RWPE1 (cell line): ENCODE measurements at regions not wholly inside any gene's neighbourhood (a gene's known extent, or its start where the extent isn't known, plus 50 kb on each side); places are given as distances from the start of the nearest gene placed in this dataset.

Source experiments
- CTCF ChIA-PET: fragments of 350-600 bp; sonication (Branson Sonifier 250); formaldehyde crosslinking; extraction: SDS; loops from one replicate; lab custom pipeline; 2021; lab: Yijun Ruan, JAX
- POLR2A ChIA-PET: fragments of 400-600 bp; formaldehyde crosslinking; extraction: SDS; loops from one replicate; lab custom pipeline; 2020; ENCODE audit warnings: antibody characterized with exemption; ENCODE audit not compliant: low non-redundant PET; lab: Yijun Ruan, JAX
- DNase-seq: peaks from one replicate; pipeline ENCODE4 v3.0.0; 2012; ENCODE audit warnings: low spot score
- H3K27ac ChIP-seq: fragments of 450-650 bp; 2 replicates; pipeline ENCODE4 v1.5.1; 2017
- CTCF ChIP-seq: fragments of 450-650 bp; conservative IDR thresholded peaks from 2 replicates; pipeline ENCODE4 v1.5.1; 2017; ENCODE audit warnings: low read depth, mild to moderate bottlenecking

- DNase-seq: no peak
- ChIA-PET POLR2A (no interaction called here), CTCF (no interaction called here)
- H3K27ac ChIP-seq: no peak overlapping the region
- TF ChIP-seq CTCF: no peak
Observed at GRCh38 chr6:8506126-8506525, 70.8 kb upstream of the SLC35B3 start.

DNA sequence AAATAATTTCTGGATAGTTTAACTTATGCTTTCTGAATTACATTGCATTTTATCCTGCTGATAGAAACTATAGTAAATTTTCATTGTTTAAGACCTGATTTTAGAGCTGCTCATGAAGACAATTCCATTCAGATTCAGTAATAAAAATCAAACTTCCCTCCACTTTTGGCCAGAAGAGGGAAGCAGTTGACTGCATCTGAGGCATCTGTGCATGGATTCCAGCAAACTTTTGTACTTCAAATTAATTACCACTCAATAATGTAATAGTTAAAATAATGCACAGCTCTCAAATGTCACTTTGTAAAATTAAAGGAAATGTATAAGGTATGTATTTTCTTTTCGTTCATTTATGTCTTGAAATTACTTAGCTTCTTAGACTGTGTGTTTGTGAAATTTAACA, 64.2 kb upstream of the SLC35B3 start:
- CTCF ChIA-PET: interaction anchor here (0.7 to 1.3 kb wide), 6 partner anchors 18 to 1930 kb away, joined by 3 to 5 read pairs (median 3); no protein-coding TSS in a partner anchor
- POLR2A ChIA-PET: no interaction called here
- TF ChIP-seq CTCF: peak; percentile 60
- DNase-seq: no peak
- no peak overlapping the region for H3K27ac ChIP-seq

GRCh38 chr6:8494730-8495129, 59.4 kb upstream of the SLC35B3 start:
- ChIA-PET POLR2A (no interaction called here), CTCF (no interaction called here)
- TF ChIP-seq CTCF: no peak
- H3K27ac ChIP-seq: no peak overlapping the region
- DNase-seq: no peak

DNA sequence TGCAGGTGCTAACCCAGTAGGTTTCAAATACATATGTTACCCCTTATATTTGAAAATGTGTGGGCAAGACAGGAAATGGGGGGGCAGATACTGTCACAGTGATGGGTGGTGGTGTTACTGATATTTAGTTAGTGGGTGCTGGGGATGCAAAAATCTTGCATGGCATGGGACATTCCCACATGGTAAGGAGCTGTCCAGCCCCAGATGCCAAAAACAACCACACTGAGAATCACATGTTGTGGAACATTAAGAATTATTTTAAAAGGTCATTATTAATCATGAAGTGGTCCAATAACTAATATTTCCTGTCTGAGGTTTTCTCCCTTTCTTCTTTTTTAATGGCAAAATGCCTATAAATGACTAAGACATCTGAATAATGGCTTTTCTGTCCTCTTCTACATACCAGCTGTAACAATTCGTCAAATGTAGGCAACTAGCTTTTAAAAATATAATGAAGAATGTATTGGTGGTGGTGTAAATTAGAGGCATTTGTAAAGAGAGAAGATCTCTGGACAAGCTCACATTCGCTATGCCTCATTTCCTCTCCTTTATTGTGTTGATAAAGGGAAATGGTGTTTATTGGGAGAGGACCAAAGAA, 57.3 kb upstream of the SLC35B3 start:
- no peak for DNase-seq
- no peak overlapping the region for H3K27ac ChIP-seq
- CTCF ChIA-PET: interaction anchor here (1.0 to 1.3 kb wide), 2 partner anchors 11 to 73 kb away, joined by 3 read pairs; no protein-coding TSS in a partner anchor
- POLR2A ChIA-PET: no interaction called here
- no peak for TF ChIP-seq CTCF
